Endothelial cell of umbilical vein (primary cell): ENCODE measurements at regions not wholly inside any gene's neighbourhood (a gene's known extent, or its start where the extent isn't known, plus 50 kb on each side); places are given as distances from the start of the nearest gene placed in this dataset.

Source experiments
- BruUV-seq: library from RNA; stranded (reverse); fragments of 400-500 nt; replicated peaks from 2 replicates; lab custom pipeline; 2021; lab: Mats Ljungman, UMichigan
- CTCF ChIA-PET: fragments of 300-600, 350-600 bp; sonication (Branson Sonifier 250); formaldehyde crosslinking; loops from one replicate; lab custom pipeline; 2021; ENCODE audit warnings: antibody characterized with exemption, inconsistent platforms; lab: Charles Lee
- POLR2A ChIA-PET: fragments of 300-600, 350-600 bp; sonication (Branson Sonifier 250); formaldehyde crosslinking; loops from one replicate; lab custom pipeline; 2021; ENCODE audit warnings: antibody characterized with exemption, inconsistent platforms; lab: Charles Lee
- DNase-seq: peaks from one replicate; pipeline ENCODE4 v3.0.0-alpha.2; 2011; ENCODE audit warnings: low read depth, low spot score
- FAIRE-seq: peaks from 2 replicates; lab custom pipeline; 2011; peaks lifted over from hg19 to GRCh38; lab: Jason Lieb, UNC
- H2AFZ ChIP-seq: 2 replicates; pipeline ENCODE4 v1.6.0; 2012; ENCODE audit warnings: low read depth, low read length, control low read depth, inconsistent platforms
- H3K27ac ChIP-seq: 2 replicates; pipeline ENCODE4 v1.5.1; 2011; ENCODE audit warnings: low read depth, mild to moderate bottlenecking, control low read depth, low read length, moderate library complexity; ENCODE audit not compliant: insufficient read depth
- H3K27me3 ChIP-seq, 2 experiments: 2 replicates each; pipeline versions ENCODE4 v1.6.0 to v1.6.1; 2011; ENCODE audit warnings: low read length in 2 of 2, mixed read lengths in 1 of 2; ENCODE audit not compliant: control insufficient read depth in 2 of 2, insufficient read depth in 2 of 2
- H3K36me3 ChIP-seq, 2 experiments: 2 replicates in 1 of 2; 3 replicates in 1 of 2; pipeline ENCODE4 v1.5.1; 2011; ENCODE audit warnings: low read length in 2 of 2, mild to moderate bottlenecking in 1 of 2, moderate library complexity in 1 of 2; ENCODE audit not compliant: control insufficient read depth in 2 of 2, insufficient read depth in 2 of 2; ENCODE audit errors: extremely low read depth in 1 of 2
- H3K4me1 ChIP-seq: 3 replicates; pipeline ENCODE4 v1.5.1; 2011; ENCODE audit warnings: mild to moderate bottlenecking, low read length; ENCODE audit not compliant: control insufficient read depth, insufficient read depth; ENCODE audit errors: extremely low read depth
- H3K4me2 ChIP-seq: 2 replicates; pipeline ENCODE4 v1.6.1; 2011; ENCODE audit warnings: low read length, control low read depth, mixed read lengths; ENCODE audit not compliant: insufficient read depth
- H3K4me3 ChIP-seq, 3 experiments: fragments of 200-600 bp in 1 of 3; sonication (generic), shearing (Covaris generic) in 1 of 3; replicated peaks in 1 of 3; 2 replicates each; pipeline ENCODE4 v1.5.1; 2011 to 2016; ENCODE audit warnings: control low read depth in 3 of 3, low read length in 3 of 3, mild to moderate bottlenecking in 2 of 3, inconsistent platforms in 1 of 3, low read depth in 1 of 3, moderate library complexity in 1 of 3; ENCODE audit not compliant: insufficient read depth in 1 of 3
- H3K79me2 ChIP-seq: 2 replicates; pipeline ENCODE4 v1.6.0; 2012; ENCODE audit warnings: low read length, inconsistent platforms; ENCODE audit not compliant: control insufficient read depth, insufficient read depth
- H3K9ac ChIP-seq: replicated peaks from 2 replicates; pipeline ENCODE3; 2011; ENCODE audit warnings: low read length, control low read depth; ENCODE audit not compliant: insufficient read depth; ENCODE audit errors: extremely low read depth
- H3K9me1 ChIP-seq: replicated peaks from 3 replicates; pipeline ENCODE4 v1.6.0; 2011; ENCODE audit warnings: mild to moderate bottlenecking, low read length; ENCODE audit not compliant: control insufficient read depth, insufficient read depth; ENCODE audit errors: extremely low read depth
- H3K9me3 ChIP-seq: replicated peaks from 2 replicates; pipeline ENCODE4 v1.5.1; 2012; ENCODE audit warnings: low read length, inconsistent platforms; ENCODE audit not compliant: control insufficient read depth, insufficient read depth
- H4K20me1 ChIP-seq: replicated peaks from 2 replicates; pipeline ENCODE3; 2011; ENCODE audit warnings: mild to moderate bottlenecking, low read length; ENCODE audit not compliant: control insufficient read depth, insufficient read depth; ENCODE audit errors: extremely low read depth
- CTCF ChIP-seq, 2 donors: IDR thresholded peaks; 1 replicate in 1 of 2; 2 replicates in 1 of 2; pipeline ENCODE4 v1.5.1; 2011; ENCODE audit warnings: low read length in 2 of 2, mild to moderate bottlenecking in 2 of 2, moderate library complexity in 2 of 2, control low read depth in 1 of 2, inconsistent platforms in 1 of 2, low read depth in 1 of 2; ENCODE audit not compliant: insufficient read depth in 1 of 2; ENCODE audit errors: extremely low read depth in 1 of 2
- EZH2 ChIP-seq: IDR thresholded peaks from 2 replicates; pipeline ENCODE4 v1.6.1; 2012; ENCODE audit warnings: borderline replicate concordance, low read depth, mild to moderate bottlenecking, moderate library complexity, low read length, inconsistent platforms; ENCODE audit not compliant: severe bottlenecking
- FOS ChIP-seq: IDR thresholded peaks from 2 replicates; pipeline ENCODE4 v1.6.1; 2011; ENCODE audit warnings: mild to moderate bottlenecking, low read length, moderate library complexity, borderline replicate concordance; ENCODE audit not compliant: insufficient read depth
- GATA2 ChIP-seq: IDR thresholded peaks from 2 replicates; pipeline ENCODE4 v1.7.0; 2011; ENCODE audit warnings: low read depth, mild to moderate bottlenecking, moderate library complexity, mixed read lengths, low read length; ENCODE audit not compliant: insufficient read length, insufficient read depth
- JUN ChIP-seq: IDR thresholded peaks from 2 replicates; pipeline ENCODE4 v1.6.1; 2011; ENCODE audit warnings: borderline replicate concordance, low read depth; ENCODE audit not compliant: insufficient read length, insufficient read depth
- POLR2A ChIP-seq: IDR thresholded peaks from 2 replicates; pipeline ENCODE4 v1.6.1; 2012; ENCODE audit warnings: low read depth, mild to moderate bottlenecking, control low read depth, low read length
- POLR2AphosphoS5 ChIP-seq: IDR thresholded peaks from 2 replicates; pipeline ENCODE4 v1.6.1; 2012; ENCODE audit warnings: low read depth, mild to moderate bottlenecking, control low read depth, low read length, moderate library complexity; ENCODE audit not compliant: insufficient read depth
- dilution Hi-C: fragments of 300-500 bp; cut with MboI; formaldehyde crosslinking; loops from one replicate; pipeline ENCODE4 v1.15.0; 2019; ENCODE audit warnings: low sequenced_read_pairs; ENCODE audit not compliant: extremely low pct_ligation_motif_present
- intact Hi-C: fragments of 100-400 bp; cut with micrococcal nuclease; formaldehyde crosslinking; loops from one replicate; pipeline ENCODE4 v1.10.0; 2022

- Histone ChIP-seq H2AFZ (peak overlapping the region; percentile 85), H3K79me2 (no peaks in the 10 kb centered on the region), H3K9me3 (no peaks in the 10 kb centered on the region), H3K27me3 (no peaks in the 10 kb centered on the region), H3K4me3 (peak overlapping the region; percentile 8 to 46 (median 30)), H3K27ac (peak overlapping the region; percentile 96), H3K9me1 (no peaks in the 10 kb centered on the region), H3K4me1 (peaks cover 13% of the 10 kb centered on the region), H3K9ac (peak overlapping the region; percentile 84), H3K36me3 (no peaks in the 10 kb centered on the region), H4K20me1 (no peaks in the 10 kb centered on the region), H3K4me2 (peak overlapping the region; percentile 92)
- dilution Hi-C loops: no loop called here
- CTCF ChIA-PET: interaction anchor here (0.6 to 8.6 kb wide), 2 partner anchors 665 to 962 kb away, joined by 4 to 232 read pairs; no protein-coding TSS in a partner anchor
- intact Hi-C loops: loop anchor here (1.0 to 5.0 kb wide), 4 partner anchors 63 to 1098 kb away; no protein-coding TSS in a partner anchor
- POLR2A ChIA-PET: no interaction called here
- TSS peak; percentile 77 for BruUV-seq
- TF ChIP-seq POLR2A (no peak), JUN (peak; percentile 76), POLR2AphosphoS5 (no peak), CTCF (IDR thresholded peaks at IDR 0.05; ENCODE audit: extremely low read depth in 1 of 2, insufficient read depth in 1 of 2, low read depth in 1 of 2, low read length in 2 of 2) (no peak), GATA2 (peak; percentile 42), FOS (peak; percentile 73), EZH2 (no peak)
- DNase-seq (peak; percentile 95), FAIRE-seq (peak; percentile 95)
These were observed 63.7 kb downstream of the SPCS3 start for GRCh38 chr4:176383273-176384077.
